GM21825 (cell line): ENCODE measurements at regions not wholly inside any gene's neighbourhood (a gene's known extent, or its start where the extent isn't known, plus 50 kb on each side); places are given as distances from the start of the nearest gene placed in this dataset.
"Not testable (repeated sequence)": the region's sequence is repeated elsewhere in the genome, so short reads cannot be mapped to it uniquely, and the experiment has no call there.

Experiments used
- ATAC-seq: cut with Tn5 transposase; IDR thresholded peaks from one replicate; pipeline ENCODE4 v1.9.1; 2021; ENCODE audit warnings: mild to moderate bottlenecking, moderate library complexity; ENCODE audit not compliant: unreplicated experiment

DNA sequence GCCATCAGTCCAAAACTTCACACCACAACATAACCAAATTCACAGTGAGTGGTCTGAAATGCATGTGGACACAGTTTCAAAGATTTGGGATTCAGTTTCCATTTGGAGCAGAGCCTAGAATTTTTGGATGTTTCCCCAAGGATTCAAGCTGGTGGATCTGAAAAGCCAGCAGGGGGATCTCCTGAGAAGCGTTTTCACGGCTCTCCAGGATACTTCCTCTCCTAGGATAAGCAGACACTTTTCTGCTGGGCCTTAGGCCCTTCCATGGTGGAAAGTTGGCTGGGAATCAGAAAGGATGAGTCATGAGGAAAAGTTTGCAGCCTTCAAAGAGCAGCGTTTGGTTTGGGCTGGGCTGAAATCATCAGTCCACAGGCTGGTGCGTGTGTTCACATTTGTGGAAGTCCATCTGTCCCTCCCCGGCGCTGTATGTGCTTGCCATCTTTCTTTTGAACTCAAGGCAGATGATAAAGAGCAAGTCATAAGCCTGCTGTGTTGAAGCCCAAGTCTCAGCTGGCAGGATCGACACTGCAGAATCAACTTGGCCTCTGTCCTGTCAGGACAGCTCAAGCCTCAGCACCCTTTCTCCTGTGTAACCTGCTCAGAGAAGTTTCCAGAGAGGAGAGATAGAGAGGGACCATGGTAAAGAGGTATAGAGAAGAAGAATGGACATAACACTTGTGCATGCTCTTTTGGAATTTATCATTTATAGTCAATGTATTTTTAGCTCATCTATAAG, 152.6 kb upstream of the MSX2 start:
- no peak for ATAC-seq

DNA sequence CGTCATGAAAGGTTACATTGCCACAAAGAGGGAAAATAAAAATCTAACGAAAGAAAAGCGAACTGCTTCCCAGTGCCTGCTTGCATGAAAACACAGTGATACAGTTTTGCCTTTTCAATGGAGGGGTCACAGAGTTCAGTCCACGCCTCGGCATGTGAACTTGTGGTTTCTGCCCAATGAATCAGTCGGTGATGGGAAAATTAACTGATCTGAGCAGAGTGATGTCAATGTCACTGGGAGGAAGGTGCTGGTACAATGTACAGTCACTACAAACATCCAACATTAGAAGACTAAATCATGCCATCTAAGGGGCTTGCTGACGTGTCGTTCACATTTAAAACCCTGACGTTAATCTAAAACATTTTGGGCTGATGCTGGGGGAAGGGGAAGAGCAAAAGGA, 151.8 kb upstream of the MSX2 start:
- ATAC-seq: no peak

DNA sequence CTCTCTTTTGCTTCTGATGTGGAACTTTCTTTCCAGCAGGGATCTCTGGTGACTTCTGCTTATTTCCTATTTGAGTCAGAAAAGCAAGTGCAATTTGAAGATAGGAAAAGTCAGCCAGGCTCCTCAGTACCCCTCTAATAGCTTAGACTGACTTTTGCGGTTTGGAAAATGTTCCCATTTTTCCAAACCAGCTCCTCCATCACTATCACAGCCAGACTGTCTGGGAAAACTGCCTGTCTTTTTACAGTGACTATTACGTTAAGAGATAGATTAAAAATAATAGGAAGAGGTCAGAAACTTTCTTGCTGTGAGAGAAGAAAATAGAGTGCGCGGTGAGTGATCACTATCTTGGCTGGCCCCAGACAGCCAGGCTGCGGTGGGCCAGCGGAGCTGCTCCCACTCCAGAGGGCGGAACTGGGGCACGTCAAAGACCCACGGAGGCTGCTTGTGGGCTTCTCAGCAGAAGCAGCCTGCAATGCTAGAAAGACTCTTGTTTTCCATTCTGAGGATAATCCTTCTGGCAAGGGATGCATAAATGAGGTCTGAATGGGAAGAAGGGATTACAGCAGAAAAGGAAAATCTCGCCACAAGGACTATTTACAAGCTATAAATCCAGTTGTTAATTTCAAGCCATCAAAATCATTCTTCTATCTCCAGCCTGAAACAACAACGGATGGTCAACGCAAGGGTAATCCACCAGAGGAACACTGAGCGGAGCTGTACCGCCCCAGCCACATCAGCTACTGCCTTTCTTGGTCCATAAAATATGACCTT, 151.0 kb upstream of the MSX2 start:
- no peak for ATAC-seq

DNA sequence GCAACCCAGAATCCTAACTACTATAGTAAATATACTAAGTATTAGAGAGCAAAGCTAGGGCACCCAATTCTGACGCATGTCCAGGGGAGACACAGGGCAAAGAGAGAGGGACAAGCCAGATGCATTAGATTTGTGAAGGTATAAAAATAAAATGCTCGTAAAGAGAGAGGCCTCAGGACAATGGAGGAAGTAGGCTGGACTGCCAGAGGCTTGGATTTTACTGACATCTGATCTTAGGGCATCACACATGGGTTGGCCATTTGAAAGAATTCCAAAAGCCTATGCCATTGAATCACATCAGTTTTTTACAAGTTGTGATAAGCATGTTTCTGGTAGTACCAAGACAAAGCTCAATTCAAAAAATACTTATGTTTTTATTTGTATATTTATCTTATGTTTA, 149.3 kb upstream of the MSX2 start:
- ATAC-seq: no peak

DNA sequence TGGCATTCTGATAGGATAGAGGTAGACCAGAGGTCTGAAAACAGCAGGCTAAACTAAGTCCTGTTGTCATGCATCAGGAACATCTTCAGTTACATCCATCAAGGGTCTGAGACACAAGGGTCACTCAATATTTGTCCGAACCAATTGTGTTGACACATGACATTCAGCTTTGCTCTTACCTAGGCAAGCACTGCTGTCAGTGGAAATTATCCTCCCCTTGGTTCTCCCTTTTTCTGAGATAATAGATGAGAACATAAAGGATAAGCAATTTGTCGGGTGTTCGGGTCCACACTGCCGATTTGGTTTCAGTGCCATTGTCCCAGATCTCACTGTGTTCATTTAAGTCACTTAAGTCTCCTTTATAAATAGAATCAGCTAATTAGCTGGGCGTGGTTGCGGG, 148.3 kb upstream of the MSX2 start:
- no peak for ATAC-seq

DNA sequence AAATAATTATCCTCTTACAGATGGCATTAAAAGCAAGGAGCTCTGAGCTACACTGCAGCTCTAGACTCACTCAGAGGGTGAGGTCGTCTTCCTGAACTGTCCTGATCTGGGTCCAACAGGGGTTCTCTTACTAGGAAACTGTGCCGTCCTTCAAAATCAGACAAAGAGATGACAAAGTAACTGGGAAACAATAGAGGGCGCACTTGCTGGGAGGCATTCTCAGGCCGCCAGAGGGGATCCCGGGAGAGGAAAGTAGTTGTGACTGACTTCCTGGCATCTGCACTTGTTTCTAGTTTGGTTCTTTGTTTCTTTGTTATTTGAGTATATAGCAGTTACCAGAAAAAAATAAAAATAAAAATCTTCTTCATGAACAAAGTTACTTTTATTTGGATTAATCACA, 142.9 kb upstream of the MSX2 start:
- ATAC-seq: no peak

DNA sequence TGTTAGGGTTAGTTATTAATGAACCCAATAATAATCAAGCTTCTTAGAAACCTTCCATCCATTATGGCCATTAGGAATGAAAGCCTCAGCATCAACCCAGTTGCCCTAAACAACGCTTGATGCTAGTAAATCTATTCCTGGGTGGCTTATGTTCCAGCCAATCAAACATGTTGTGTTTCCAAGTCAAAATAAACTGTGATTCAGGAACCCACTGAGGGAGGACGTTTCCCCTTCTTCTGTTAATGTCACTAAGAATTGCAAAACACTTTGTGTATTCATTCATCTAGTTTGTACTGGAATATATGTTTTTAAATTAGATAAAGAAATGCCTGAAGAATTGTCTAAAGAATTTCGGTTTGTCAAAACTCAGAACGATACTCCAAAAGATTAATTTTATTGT, 142.5 kb upstream of the MSX2 start:
- ATAC-seq: no peak

DNA sequence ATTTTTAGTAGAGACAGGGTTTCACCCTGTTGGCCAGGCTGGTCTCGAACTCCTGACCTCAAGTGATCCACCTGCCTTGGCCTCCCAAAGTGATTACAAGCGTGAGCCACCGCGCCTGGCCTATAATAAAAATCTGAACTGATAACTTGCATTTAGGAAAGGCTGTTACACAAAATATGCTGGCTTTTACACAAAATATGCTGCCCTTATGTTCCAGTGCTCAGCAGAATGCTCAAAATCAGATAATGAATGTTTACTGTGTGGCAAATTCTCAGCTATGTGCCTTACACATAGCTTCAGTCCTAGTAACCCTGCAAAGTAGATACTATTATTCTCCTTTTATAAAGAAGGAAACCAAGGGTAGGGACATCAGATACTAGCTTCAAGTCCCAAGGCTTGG, 141.3 kb upstream of the MSX2 start:
- no peak for ATAC-seq

DNA sequence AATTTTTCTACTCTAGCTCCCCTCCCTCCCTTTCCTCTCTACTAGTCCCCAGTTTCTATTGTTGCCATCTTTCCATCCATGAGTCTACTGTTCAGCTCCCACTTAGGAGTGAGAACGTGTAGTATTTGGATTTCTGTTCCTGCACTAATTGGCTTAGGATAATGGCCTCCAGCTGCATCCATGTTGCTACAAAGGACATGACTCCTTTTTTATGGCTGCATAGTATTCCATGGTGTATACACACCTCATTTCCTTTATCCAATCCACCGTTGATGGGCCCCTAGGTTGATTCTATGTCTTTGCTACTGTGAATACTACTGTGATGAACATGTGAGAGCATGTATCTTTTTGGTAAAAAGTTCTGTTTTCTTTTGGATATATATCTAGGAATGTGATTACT, 138.9 kb upstream of the MSX2 start:
- ATAC-seq: no peak

DNA sequence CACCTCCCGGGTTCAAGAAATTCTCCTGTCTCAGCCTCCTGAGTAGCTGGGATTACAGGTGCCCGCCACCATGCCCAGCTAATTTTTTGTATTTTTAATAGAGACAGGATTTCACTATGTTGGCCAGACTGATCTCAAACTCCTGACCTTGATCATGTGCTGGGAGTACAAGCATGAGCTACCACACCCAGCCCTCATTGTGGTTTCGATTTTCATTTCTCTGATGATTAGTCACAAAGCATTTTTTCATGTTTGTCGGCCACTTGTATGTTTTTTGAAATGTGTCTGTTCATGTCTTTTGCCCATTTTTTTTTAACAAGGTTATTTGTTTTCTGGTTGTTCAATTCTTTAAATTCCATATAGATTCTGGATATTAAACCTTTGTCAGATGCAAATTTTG, 138.2 kb upstream of the MSX2 start:
- not testable (repeated sequence) for ATAC-seq

DNA sequence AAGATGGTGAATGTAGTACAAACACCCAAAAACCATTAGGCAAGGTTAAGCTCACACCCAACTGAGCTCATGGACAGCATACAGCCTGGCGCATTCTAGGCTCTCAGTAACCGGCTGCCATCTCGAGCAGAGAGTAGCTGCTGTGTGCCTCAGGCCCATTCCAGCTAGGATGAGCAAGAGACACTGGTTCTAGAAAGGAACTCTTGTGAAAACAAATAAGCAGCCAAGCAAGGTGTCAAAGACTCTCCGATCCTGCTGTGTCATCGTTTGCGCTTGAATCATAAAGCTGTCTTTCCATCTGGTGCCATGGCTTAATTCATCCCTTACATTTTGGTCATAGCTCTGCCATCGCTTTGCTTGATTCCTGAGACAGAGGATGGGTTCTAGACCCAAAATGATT, 135.4 kb upstream of the MSX2 start:
- ATAC-seq: no peak

DNA sequence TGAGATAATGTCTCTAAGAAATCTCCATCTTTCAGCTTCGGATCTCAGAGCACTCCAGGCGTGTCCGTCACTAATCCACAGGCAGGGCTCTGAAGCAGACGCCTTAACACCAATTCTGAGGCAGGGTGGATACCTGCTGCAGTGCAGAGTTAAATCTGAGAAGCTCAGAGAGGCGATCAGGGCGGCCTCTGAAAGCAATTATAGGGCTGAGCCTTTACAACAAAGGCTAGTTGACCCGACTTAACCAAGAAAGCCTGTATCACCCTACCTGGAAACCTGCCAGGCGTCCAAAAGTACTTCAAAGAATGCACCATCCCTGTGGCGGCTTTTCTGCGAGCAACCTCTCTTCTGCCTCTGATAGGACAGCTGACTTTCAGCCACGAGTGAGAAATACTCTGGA, 134.8 kb upstream of the MSX2 start:
- no peak for ATAC-seq

DNA sequence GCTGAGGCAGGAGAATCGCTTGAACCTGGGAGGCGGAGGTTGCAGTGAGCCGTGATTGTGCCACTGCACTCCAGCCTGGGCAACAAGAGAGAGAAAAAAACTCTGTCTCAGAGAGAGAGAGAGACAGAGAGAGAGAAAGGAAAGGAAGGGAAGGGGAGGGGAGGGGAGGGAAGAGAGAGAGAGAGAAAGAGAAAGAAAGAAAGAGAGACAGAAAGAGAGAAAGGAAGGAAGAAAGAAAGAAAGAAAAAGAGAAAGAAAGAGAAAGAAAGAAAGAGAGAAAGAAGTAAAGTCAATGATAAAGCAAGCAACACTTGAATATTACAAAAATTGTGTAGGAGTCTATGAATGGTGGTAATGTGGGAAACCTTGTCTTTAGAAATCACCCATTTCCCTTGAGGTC, 133.6 kb upstream of the MSX2 start:
- ATAC-seq: no peak

DNA sequence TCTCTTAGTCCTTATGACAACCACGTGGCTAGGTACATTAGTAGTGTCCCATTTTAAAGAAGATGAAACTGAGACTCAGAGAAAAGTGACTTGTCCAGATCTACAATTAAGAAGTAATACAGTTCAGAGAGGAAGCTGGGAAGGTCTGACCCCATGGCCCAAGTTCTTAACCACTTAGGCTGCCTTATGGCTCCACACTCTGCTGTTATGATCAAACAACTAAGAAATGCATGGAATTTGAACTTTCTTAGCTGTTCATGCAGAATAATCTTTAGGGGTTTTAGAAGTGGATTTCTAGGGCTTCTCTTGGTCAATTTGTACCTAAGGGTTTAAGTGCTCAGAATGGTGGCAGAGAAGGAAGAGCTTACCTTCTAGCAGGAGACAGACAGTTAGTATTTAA, 128.0 kb upstream of the MSX2 start:
- ATAC-seq: no peak

DNA sequence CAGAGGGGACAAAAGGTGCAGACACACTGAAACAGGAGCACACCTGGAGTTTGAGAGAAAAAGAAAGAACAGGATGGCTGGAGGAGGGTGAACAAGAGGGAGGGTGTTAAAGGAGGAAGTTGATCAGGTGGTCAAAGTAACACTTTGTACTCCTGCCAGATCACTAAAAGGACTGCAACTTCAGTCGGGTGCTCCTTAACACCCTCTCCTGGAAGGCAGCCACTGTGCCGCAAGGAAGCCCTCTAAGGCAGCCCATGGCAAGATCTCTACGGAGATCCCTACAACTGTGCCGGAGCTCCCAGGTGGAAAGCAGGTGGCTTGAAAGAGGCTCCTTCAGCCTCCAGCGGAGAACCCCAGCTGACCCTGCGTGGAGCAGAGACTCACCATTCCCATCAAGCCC, 124.4 kb upstream of the MSX2 start:
- no peak for ATAC-seq

DNA sequence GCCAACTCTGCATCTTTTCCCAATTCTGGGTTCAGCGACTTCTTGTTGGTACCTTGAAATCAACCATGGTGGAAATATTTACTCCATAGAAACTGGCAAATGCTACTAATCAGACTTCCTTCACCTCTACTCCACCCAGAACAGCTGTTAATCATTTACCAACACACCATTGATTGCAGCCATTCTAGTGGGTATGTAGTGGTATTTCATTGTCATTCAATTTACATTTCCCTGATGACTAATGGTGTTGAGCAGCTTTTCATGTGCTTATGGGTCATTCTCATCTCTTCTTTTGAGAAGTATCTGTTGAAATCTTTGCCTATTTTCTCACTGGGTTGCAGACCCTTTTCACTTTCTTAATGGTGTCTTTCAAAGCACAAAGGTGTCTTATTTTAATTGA, 122.4 kb upstream of the MSX2 start:
- ATAC-seq: no peak

DNA sequence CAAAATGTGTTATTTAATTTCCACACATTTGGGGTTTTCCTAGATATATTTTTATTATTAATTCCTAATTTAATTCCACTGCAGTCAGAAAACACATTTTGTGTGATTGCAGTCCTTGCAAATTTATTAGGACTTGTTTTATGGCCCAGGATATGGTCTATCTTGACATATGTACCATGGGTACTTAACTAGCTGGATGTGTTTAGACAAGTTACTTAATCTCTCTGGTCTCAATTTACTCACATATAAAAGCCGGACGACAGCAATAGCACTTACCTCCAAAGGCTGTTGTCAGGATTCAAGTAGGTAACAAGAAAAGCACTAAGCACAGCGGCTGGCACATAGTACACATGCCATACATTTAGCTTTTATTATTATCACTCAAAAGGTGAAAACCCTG, 118.2 kb upstream of the MSX2 start:
- no peak for ATAC-seq

DNA sequence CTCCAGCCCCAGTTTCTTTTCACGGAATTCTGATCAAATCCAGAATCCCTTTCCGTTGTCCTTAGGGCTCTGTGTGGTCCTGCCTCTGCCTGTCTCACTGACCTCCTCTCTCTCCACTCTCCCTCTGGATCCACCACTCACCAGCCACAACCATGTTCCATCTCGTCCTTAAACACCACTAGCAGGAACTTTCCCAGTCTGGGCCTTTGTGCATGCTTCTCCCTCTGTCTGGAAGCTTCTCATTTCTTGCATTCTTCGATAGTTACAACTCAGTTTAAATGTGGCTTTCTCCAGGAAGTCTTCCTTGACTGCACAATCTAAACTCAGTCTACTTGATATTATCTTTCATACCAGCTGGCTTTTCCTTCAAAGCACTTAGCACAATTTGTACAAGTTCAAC, 117.7 kb upstream of the MSX2 start:
- no peak for ATAC-seq

DNA sequence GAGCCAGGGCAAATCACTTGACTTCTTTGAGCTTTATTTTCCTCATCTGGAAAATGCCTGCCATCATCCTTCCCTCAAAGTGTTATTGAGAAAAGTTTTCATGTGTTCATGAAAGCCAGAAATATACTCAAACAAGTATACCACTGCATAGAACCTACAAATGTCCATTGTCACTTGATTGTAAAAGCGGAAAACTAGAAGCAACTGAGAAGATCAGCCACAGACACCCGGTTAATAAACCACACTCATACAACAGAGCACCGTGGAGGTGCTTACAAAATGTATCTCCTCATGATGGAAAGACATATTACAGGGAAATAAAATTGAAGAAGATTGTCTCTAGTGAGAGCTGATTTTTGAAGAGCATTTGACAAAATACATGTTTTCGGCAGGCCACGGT, 117.2 kb upstream of the MSX2 start:
- no peak for ATAC-seq

DNA sequence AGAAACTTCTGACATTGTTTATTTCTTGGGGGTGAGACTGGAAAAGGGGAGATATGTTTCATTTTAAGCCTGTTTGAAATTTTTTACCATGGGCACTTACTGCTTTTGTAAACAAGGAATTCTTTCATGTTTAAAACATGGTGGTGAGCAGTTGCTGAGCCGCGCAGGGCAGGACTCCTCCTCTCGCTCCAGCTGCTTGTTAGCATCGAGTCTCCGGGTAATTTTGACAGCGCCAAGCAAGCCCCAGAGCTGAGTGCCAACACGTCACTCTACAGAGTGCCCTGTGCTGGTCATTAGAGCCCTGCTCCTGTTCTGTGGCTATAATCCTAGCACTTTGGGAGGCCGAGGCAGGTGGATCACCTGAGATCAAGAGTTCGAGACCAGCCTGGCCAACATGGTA, 116.5 kb upstream of the MSX2 start:
- ATAC-seq: no peak

DNA sequence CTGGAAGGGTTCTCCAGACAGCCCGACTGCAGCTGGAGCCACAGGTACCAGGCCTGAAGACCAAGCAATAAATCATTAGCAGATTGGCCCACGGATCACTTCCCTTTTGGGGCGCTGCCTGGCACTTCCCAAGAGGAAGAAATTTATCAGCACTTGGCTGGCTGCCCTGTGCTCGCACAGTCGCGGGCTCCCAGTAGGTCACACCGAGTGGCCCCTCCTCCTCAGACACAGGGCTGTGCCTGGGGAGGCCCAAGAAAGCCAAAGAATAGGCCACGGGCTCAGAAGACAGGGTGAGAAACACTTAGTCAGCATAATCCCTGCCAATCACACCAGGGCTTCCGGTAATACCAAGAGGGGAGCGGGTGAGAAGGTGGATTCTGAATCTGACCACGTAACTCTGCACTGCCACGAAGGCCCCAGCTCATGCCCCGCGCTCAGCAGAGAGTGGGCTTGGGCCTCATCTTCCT, 115.7 kb upstream of the MSX2 start:
- ATAC-seq: no peak

DNA sequence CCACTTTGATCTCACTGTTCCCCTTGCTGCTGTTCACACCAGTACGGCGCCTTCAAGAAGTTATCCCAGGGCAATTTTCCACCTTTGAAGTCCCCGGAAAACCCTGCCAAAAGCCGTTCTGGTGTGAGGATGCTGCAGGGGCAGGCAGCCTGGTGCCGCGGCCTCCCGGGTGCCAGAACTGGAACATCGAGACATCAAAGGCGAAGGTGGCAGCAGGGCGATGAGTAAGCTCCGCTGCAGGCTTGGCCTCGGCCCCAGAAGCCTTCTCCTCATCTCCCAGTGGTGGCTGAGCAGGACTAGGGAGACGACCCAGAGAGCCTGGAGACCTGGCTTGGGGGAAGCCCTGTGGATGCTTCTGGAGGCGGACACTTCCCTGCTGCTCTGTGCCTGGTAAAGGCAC, 115.3 kb upstream of the MSX2 start:
- ATAC-seq: no peak

DNA sequence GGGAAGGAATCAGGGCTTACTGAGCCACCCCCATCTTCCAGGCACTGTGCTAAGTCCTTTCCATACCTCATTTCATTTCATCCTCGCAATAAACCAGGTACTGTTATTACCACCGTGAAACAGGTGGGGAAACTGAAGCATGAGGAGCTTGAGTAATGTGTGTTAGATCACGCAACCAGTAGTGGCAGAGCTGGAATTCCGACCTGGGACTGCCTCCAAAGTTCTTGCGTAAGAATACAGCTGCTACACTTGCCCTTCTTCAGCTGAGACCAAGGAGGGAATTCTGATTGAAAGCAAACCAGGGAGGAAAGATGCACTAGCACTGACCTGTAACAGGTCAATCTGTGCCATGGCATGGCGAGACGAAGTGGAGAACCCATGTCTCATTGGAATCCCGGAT, 113.4 kb upstream of the MSX2 start:
- no peak for ATAC-seq
